T-cell (primary cell): ENCODE measurements at regions not wholly inside any gene's neighbourhood (a gene's known extent, or its start where the extent isn't known, plus 50 kb on each side); places are given as distances from the start of the nearest gene placed in this dataset.

Experiments used
- ATAC-seq, 4 experiments: fragments of 200-7000 bp in 3 of 4; fragments of 150-1000 bp in 1 of 4; cut with Tn5 transposase; replicated peaks in 1 of 4; 1 replicate in 3 of 4; 2 replicates in 1 of 4; pipeline ENCODE4 v1.10.0; 2021; ENCODE audit warnings: moderate library complexity in 3 of 4, mild to moderate bottlenecking in 2 of 4, moderate number of reproducible peaks in 1 of 4
- CTCF ChIA-PET, 2 donors: fragments of 300-600 bp; sonication (Branson Sonifier 250); formaldehyde crosslinking; loops; one replicate each; lab custom pipeline; 2022; ENCODE audit warnings: antibody characterized with exemption in 2 of 2; lab: Charles Lee
- POLR2A ChIA-PET, 2 donors: fragments of 300-600 bp; sonication (Branson Sonifier 250); formaldehyde crosslinking; loops; one replicate each; lab custom pipeline; 2022; ENCODE audit warnings: antibody characterized with exemption in 2 of 2; lab: Charles Lee
- DNase-seq, 35 experiments: peaks; one replicate each; pipeline versions ENCODE4 v3.0.0 to v3.0.0-alpha.2; 2013 to 2023
- H3K27ac ChIP-seq: one replicate; pipeline ENCODE4 v1.5.1; 2013; ENCODE audit warnings: low read length
- H3K27me3 ChIP-seq, 2 experiments: replicated peaks in 1 of 2; 1 replicate in 1 of 2; 2 replicates in 1 of 2; pipeline versions ENCODE4 v1.6.1 to v1.7.0; 2013; ENCODE audit warnings: low read length in 1 of 2, mixed read lengths in 1 of 2; ENCODE audit not compliant: control insufficient read depth in 2 of 2, insufficient read depth in 2 of 2; ENCODE audit errors: extremely low read depth in 1 of 2
- H3K36me3 ChIP-seq, 2 donors: 1 replicate in 1 of 2; 2 replicates in 1 of 2; pipeline versions ENCODE4 v1.6.1 to v1.7.0; 2013; ENCODE audit warnings: low read length in 1 of 2; ENCODE audit not compliant: control insufficient read depth in 2 of 2, insufficient read depth in 1 of 2; ENCODE audit errors: extremely low read depth in 1 of 2
- H3K4me1 ChIP-seq, 2 experiments: 1 replicate in 1 of 2; 2 replicates in 1 of 2; pipeline versions ENCODE4 v1.6.1 to v1.7.0; 2013; ENCODE audit warnings: low read length in 2 of 2, mixed read lengths in 1 of 2; ENCODE audit not compliant: insufficient read depth in 2 of 2, control insufficient read depth in 1 of 2; ENCODE audit errors: extremely low read depth in 1 of 2
- H3K4me3 ChIP-seq, 2 donors: 1 replicate in 1 of 2; 2 replicates in 1 of 2; pipeline versions ENCODE4 v1.5.1 to v1.7.0; 2013; ENCODE audit warnings: mild to moderate bottlenecking in 2 of 2, low read length in 1 of 2, moderate library complexity in 1 of 2; ENCODE audit not compliant: control insufficient read depth in 1 of 2; ENCODE audit errors: extremely low read depth in 1 of 2
- H3K9me3 ChIP-seq: 2 replicates; pipeline ENCODE4 v1.7.0; 2013
- H3K27ac Mint-ChIP-seq, 2 donors: one replicate each; pipeline ENCODE4 v1.8.0; 2020 to 2021; ENCODE audit warnings: mild to moderate bottlenecking in 2 of 2, mixed read lengths in 2 of 2
- H3K27me3 Mint-ChIP-seq, 2 donors: one replicate each; pipeline ENCODE4 v1.8.0; 2021 to 2022; ENCODE audit warnings: mixed read lengths in 2 of 2
- H3K36me3 Mint-ChIP-seq: one replicate; pipeline ENCODE4 v1.8.0; 2021; ENCODE audit warnings: mixed read lengths
- H3K4me1 Mint-ChIP-seq, 3 donors: one replicate each; pipeline ENCODE4 v1.8.0; 2020 to 2022; ENCODE audit warnings: mixed read lengths in 3 of 3, mild to moderate bottlenecking in 1 of 3
- H3K4me3 Mint-ChIP-seq, 3 donors: one replicate each; pipeline ENCODE4 v1.8.0; 2020 to 2022; ENCODE audit warnings: mild to moderate bottlenecking in 3 of 3, mixed read lengths in 3 of 3, moderate library complexity in 3 of 3
- H3K9me3 Mint-ChIP-seq, 3 donors: one replicate each; pipeline ENCODE4 v1.8.0; 2020 to 2022; ENCODE audit warnings: mixed read lengths in 3 of 3
- WGBS: methylation state at CpG from one replicate; pipeline ENCODE4 v1.1.5; 2013; ENCODE audit warnings: missing lambda C conversion rate; ENCODE audit not compliant: insufficient coverage; 5-methylcytosine and 5-hydroxymethylcytosine counted together

- ATAC-seq (peak; percentile 85 to 97 (median 93)), DNase-seq (peak in 34 of 35 experiments; percentile 11 to 67 (median 38))
- Histone ChIP-seq H3K36me3 (no peaks in the 10 kb centered on the region), H3K4me3 (no peak overlapping the region), H3K4me1 (peaks cover 34 to 35% of the 10 kb centered on the region in 2 experiments), H3K9me3 (no peaks in the 10 kb centered on the region), H3K27me3 (no peaks in the 10 kb centered on the region), H3K27ac (peak overlapping the region; percentile 55)
- WGBS: 20% methylated on average over 9 of the region's 10 CpGs
- CTCF ChIA-PET: interaction anchor here (0.6 to 1.5 kb wide), 5 partner anchors 10 to 427 kb away, joined by 3 to 6 read pairs (median 5); no protein-coding TSS in a partner anchor
- no peaks in the 10 kb centered on the region for H3K9me3 Mint-ChIP-seq
- POLR2A ChIA-PET: no interaction called here
- H3K4me3 Mint-ChIP-seq: peak overlapping the region; percentile 45 to 69 (median 55)
- H3K4me1 Mint-ChIP-seq: peaks cover 61 to 64% (median 62%) of the 10 kb centered on the region in 3 donors
- no peaks in the 10 kb centered on the region for H3K36me3 Mint-ChIP-seq
- H3K27ac Mint-ChIP-seq: peak overlapping the region; percentile 92 to 93
- H3K27me3 Mint-ChIP-seq: no peaks in the 10 kb centered on the region
Observed at GRCh38 chr12:67515679-67516340, 132.7 kb upstream of the DYRK2 start.

GRCh38 chr12:67517181-67517887 lies 131.2 kb upstream of the DYRK2 start:
- Histone ChIP-seq H3K27me3 (no peaks in the 10 kb centered on the region), H3K36me3 (no peaks in the 10 kb centered on the region), H3K4me1 (peaks cover 28 to 30% of the 10 kb centered on the region in 2 experiments), H3K27ac (peak overlapping the region; percentile 20), H3K9me3 (no peaks in the 10 kb centered on the region), H3K4me3 (no peak overlapping the region)
- no peak for DNase-seq
- no peaks in the 10 kb centered on the region for H3K9me3 Mint-ChIP-seq
- H3K27me3 Mint-ChIP-seq: no peaks in the 10 kb centered on the region
- ChIA-PET CTCF (no interaction called here), POLR2A (no interaction called here)
- H3K4me3 Mint-ChIP-seq: no peak overlapping the region
- WGBS: 90% methylated on average over 5 of the region's 16 CpGs
- H3K36me3 Mint-ChIP-seq: no peaks in the 10 kb centered on the region
- peaks cover 49 to 56% (median 50%) of the 10 kb centered on the region in 3 donors for H3K4me1 Mint-ChIP-seq
- no peak for ATAC-seq
- peak overlapping the region; percentile 92 to 93 for H3K27ac Mint-ChIP-seq

GRCh38 chr12:67519484-67520433 lies 128.8 kb upstream of the DYRK2 start:
- no peaks in the 10 kb centered on the region for H3K9me3 Mint-ChIP-seq
- ChIA-PET CTCF (interaction anchor here in 1 of 2 donors (0.6 kb wide), 1 partner anchor 590 kb away, joined by 3 read pairs; no protein-coding TSS in a partner anchor), POLR2A (no interaction called here)
- Histone ChIP-seq H3K36me3 (no peaks in the 10 kb centered on the region), H3K9me3 (no peaks in the 10 kb centered on the region), H3K27ac (no peak overlapping the region), H3K4me3 (no peak overlapping the region), H3K4me1 (peaks cover 15 to 25% of the 10 kb centered on the region in 2 experiments), H3K27me3 (no peaks in the 10 kb centered on the region)
- ATAC-seq: no peak
- H3K36me3 Mint-ChIP-seq: no peaks in the 10 kb centered on the region
- DNase-seq: no peak
- no peaks in the 10 kb centered on the region for H3K27me3 Mint-ChIP-seq
- H3K27ac Mint-ChIP-seq: peak overlapping the region in 1 of 2 donors; percentile 13
- H3K4me3 Mint-ChIP-seq: no peak overlapping the region
- 84% methylated on average over 4 of the region's 7 CpGs for WGBS
- H3K4me1 Mint-ChIP-seq: peaks cover 34 to 38% (median 35%) of the 10 kb centered on the region in 3 donors

- no peak overlapping the region for H3K27ac Mint-ChIP-seq
- no peaks in the 10 kb centered on the region for H3K27me3 ChIP-seq
- no peaks in the 10 kb centered on the region for H3K36me3 ChIP-seq
- H3K27ac ChIP-seq: no peak overlapping the region
- H3K36me3 Mint-ChIP-seq: no peaks in the 10 kb centered on the region
- H3K4me3 Mint-ChIP-seq: no peak overlapping the region
- DNase-seq: no peak
- H3K9me3 ChIP-seq: no peaks in the 10 kb centered on the region
- CTCF ChIA-PET: interaction anchor here in 1 of 2 donors (0.6 kb wide), 1 partner anchor 38 kb away, joined by 3 read pairs; no protein-coding TSS in a partner anchor
- no peak for ATAC-seq
- POLR2A ChIA-PET: no interaction called here
- no CpG with 5 or more reads among the region's 3 CpGs for WGBS
- H3K4me3 ChIP-seq: no peak overlapping the region
- no peaks in the 10 kb centered on the region for H3K9me3 Mint-ChIP-seq
- no peaks in the 10 kb centered on the region for H3K27me3 Mint-ChIP-seq
- H3K4me1 ChIP-seq: peaks cover 7 to 17% of the 10 kb centered on the region in 2 experiments
- peaks cover 29 to 37% (median 31%) of the 10 kb centered on the region in 3 donors for H3K4me1 Mint-ChIP-seq
Observed at GRCh38 chr12:67520606-67521005, 127.9 kb upstream of the DYRK2 start.

- CTCF ChIA-PET: no interaction called here
- no peak for ATAC-seq
- H3K36me3 ChIP-seq: no peaks in the 10 kb centered on the region
- H3K4me1 Mint-ChIP-seq: peaks cover 24 to 29% (median 26%) of the 10 kb centered on the region in 3 donors
- no peak overlapping the region for H3K4me3 ChIP-seq
- DNase-seq: no peak
- H3K27me3 ChIP-seq: no peaks in the 10 kb centered on the region
- POLR2A ChIA-PET: no interaction called here
- H3K9me3 ChIP-seq: no peaks in the 10 kb centered on the region
- H3K4me3 Mint-ChIP-seq: no peak overlapping the region
- WGBS: 97% methylated on average over 3 of the region's 5 CpGs
- H3K36me3 Mint-ChIP-seq: no peaks in the 10 kb centered on the region
- H3K4me1 ChIP-seq: peaks cover 5 to 6% of the 10 kb centered on the region in 2 experiments
- H3K9me3 Mint-ChIP-seq: no peaks in the 10 kb centered on the region
- H3K27ac ChIP-seq: no peak overlapping the region
- no peaks in the 10 kb centered on the region for H3K27me3 Mint-ChIP-seq
- no peak overlapping the region for H3K27ac Mint-ChIP-seq
Observed at GRCh38 chr12:67522222-67522621, 126.3 kb upstream of the DYRK2 start.

- H3K27ac Mint-ChIP-seq: no peak overlapping the region
- peaks cover 19 to 27% (median 25%) of the 10 kb centered on the region in 3 donors for H3K4me1 Mint-ChIP-seq
- H3K4me3 Mint-ChIP-seq: no peak overlapping the region
- no peaks in the 10 kb centered on the region for H3K27me3 Mint-ChIP-seq
- ChIA-PET POLR2A (no interaction called here), CTCF (no interaction called here)
- DNase-seq (no peak), ATAC-seq (no peak)
- no peaks in the 10 kb centered on the region for H3K36me3 Mint-ChIP-seq
- no peaks in the 10 kb centered on the region for H3K36me3 ChIP-seq
- no peaks in the 10 kb centered on the region for H3K9me3 ChIP-seq
- H3K27ac ChIP-seq: no peak overlapping the region
- no peaks in the 10 kb centered on the region for H3K9me3 Mint-ChIP-seq
- no peak overlapping the region for H3K4me3 ChIP-seq
- peaks cover 5 to 6% of the 10 kb centered on the region in 2 experiments for H3K4me1 ChIP-seq
- H3K27me3 ChIP-seq: no peaks in the 10 kb centered on the region
- 96% methylated on average over 5 of the region's 6 CpGs for WGBS
Observed at GRCh38 chr12:67523538-67523937, 125.0 kb upstream of the DYRK2 start.
